Naive B cell (primary cell): ENCODE measurements at regions not wholly inside any gene's neighbourhood (a gene's known extent, or its start where the extent isn't known, plus 50 kb on each side); places are given as distances from the start of the nearest gene placed in this dataset.

ENCODE experiments used
- ATAC-seq, 2 donors: fragments of 150-1000 bp; cut with Tn5 transposase; 2 replicates each; pipeline ENCODE4 v1.10.0; 2021; ENCODE audit warnings: low read depth in 2 of 2, mild to moderate bottlenecking in 2 of 2, moderate library complexity in 2 of 2
- DNase-seq: peaks from one replicate; pipeline ENCODE4 v3.0.0; 2022
- H3K27ac Mint-ChIP-seq, 6 donors: one replicate each; pipeline ENCODE4 v1.8.0; 2020 to 2022; ENCODE audit warnings: mild to moderate bottlenecking in 6 of 6, mixed read lengths in 6 of 6, moderate library complexity in 5 of 6, inconsistent platforms in 2 of 6
- H3K27me3 Mint-ChIP-seq, 3 donors: one replicate each; pipeline ENCODE4 v1.8.0; 2021 to 2022; ENCODE audit warnings: mixed read lengths in 3 of 3, mild to moderate bottlenecking in 1 of 3
- H3K36me3 Mint-ChIP-seq, 2 donors: one replicate each; pipeline ENCODE4 v1.8.0; 2020 to 2022; ENCODE audit warnings: mixed read lengths in 2 of 2, inconsistent platforms in 1 of 2, mild to moderate bottlenecking in 1 of 2
- H3K4me1 Mint-ChIP-seq, 3 donors: one replicate each; pipeline ENCODE4 v1.8.0; 2020 to 2022; ENCODE audit warnings: mixed read lengths in 3 of 3, inconsistent platforms in 1 of 3, mild to moderate bottlenecking in 1 of 3, moderate library complexity in 1 of 3
- H3K4me3 Mint-ChIP-seq, 8 donors: one replicate each; pipeline ENCODE4 v1.8.0; 2020 to 2022; ENCODE audit warnings: mild to moderate bottlenecking in 8 of 8, mixed read lengths in 8 of 8, moderate library complexity in 8 of 8, inconsistent platforms in 2 of 8
- H3K9me3 Mint-ChIP-seq, 7 donors: one replicate each; pipeline ENCODE4 v1.8.0; 2020 to 2022; ENCODE audit warnings: mixed read lengths in 7 of 7, mild to moderate bottlenecking in 5 of 7, inconsistent platforms in 2 of 7, moderate library complexity in 1 of 7

GRCh38 chr3:159840703-159841299, 147.8 kb upstream of the IL12A start:
- Mint-ChIP-seq H3K27ac (no peak overlapping the region), H3K27me3 (peaks cover 12 to 28% (median 19%) of the 10 kb centered on the region in 3 donors), H3K9me3 (no peaks in the 10 kb centered on the region), H3K4me1 (peaks cover 4 to 21% (median 13%) of the 10 kb centered on the region in 3 donors), H3K36me3 (no peaks in the 10 kb centered on the region), H3K4me3 (peak overlapping the region in 4 of 8 donors; percentile 3 to 75 (median 62))
- ATAC-seq: no peak
- no peak for DNase-seq

GRCh38 chr3:159841766-159842165, 146.9 kb upstream of the IL12A start:
- Mint-ChIP-seq H3K36me3 (no peaks in the 10 kb centered on the region), H3K4me1 (peaks cover 4 to 21% (median 13%) of the 10 kb centered on the region in 3 donors), H3K27me3 (peaks cover 12 to 28% (median 19%) of the 10 kb centered on the region in 3 donors), H3K27ac (no peak overlapping the region), H3K9me3 (no peaks in the 10 kb centered on the region), H3K4me3 (no peak overlapping the region)
- ATAC-seq (no peak), DNase-seq (no peak)

GRCh38 chr3:159843840-159844730, 144.6 kb upstream of the IL12A start:
- ATAC-seq: no peak
- DNase-seq: no peak
- Mint-ChIP-seq H3K27ac (peak overlapping the region in 1 of 6 donors; percentile 84), H3K9me3 (no peaks in the 10 kb centered on the region), H3K4me3 (peak overlapping the region in 1 of 8 donors; percentile 34), H3K36me3 (no peaks in the 10 kb centered on the region), H3K27me3 (peaks cover 12 to 20% (median 19%) of the 10 kb centered on the region in 3 donors), H3K4me1 (peaks cover 4 to 21% (median 9%) of the 10 kb centered on the region in 3 donors)

GRCh38 chr3:159844801-159845261, 143.8 kb upstream of the IL12A start:
- H3K27ac Mint-ChIP-seq: peak overlapping the region in 1 of 6 donors; percentile 8
- ATAC-seq (no peak), DNase-seq (no peak)
- H3K9me3 Mint-ChIP-seq: peaks cover 0 to 4% (median 0%) of the 10 kb centered on the region in 7 donors
- H3K4me3 Mint-ChIP-seq: no peak overlapping the region
- peaks cover 12 to 20% (median 18%) of the 10 kb centered on the region in 3 donors for H3K27me3 Mint-ChIP-seq
- H3K36me3 Mint-ChIP-seq: no peaks in the 10 kb centered on the region
- peaks cover 4 to 17% (median 6%) of the 10 kb centered on the region in 3 donors for H3K4me1 Mint-ChIP-seq

- ATAC-seq: no peak
- no peak for DNase-seq
- H3K9me3 Mint-ChIP-seq: peaks cover 0 to 13% (median 4%) of the 10 kb centered on the region in 7 donors
Observed at GRCh38 chr3:159845737-159846136, 142.9 kb upstream of the IL12A start.

GRCh38 chr3:159846255-159846654, 142.4 kb upstream of the IL12A start:
- H3K27me3 Mint-ChIP-seq: peaks cover 6 to 20% (median 14%) of the 10 kb centered on the region in 3 donors
- DNase-seq: no peak
- H3K4me1 Mint-ChIP-seq: peaks cover 0 to 12% (median 1%) of the 10 kb centered on the region in 3 donors
- H3K4me3 Mint-ChIP-seq: no peak overlapping the region
- no peaks in the 10 kb centered on the region for H3K36me3 Mint-ChIP-seq
- H3K27ac Mint-ChIP-seq: no peak overlapping the region
- ATAC-seq: no peak
- H3K9me3 Mint-ChIP-seq: peaks cover 0 to 15% (median 4%) of the 10 kb centered on the region in 7 donors

More at GRCh38 chr3:159845737-159846136, 142.9 kb upstream of the IL12A start:
- H3K4me1 Mint-ChIP-seq: peaks cover 0 to 12% (median 1%) of the 10 kb centered on the region in 3 donors
- H3K27me3 Mint-ChIP-seq: peaks cover 11 to 20% (median 14%) of the 10 kb centered on the region in 3 donors
- H3K27ac Mint-ChIP-seq: no peak overlapping the region
- no peaks in the 10 kb centered on the region for H3K36me3 Mint-ChIP-seq
- H3K4me3 Mint-ChIP-seq: no peak overlapping the region

- H3K4me1 Mint-ChIP-seq: peaks cover 0 to 19% (median 6%) of the 10 kb centered on the region in 3 donors
- peaks cover 12 to 32% (median 20%) of the 10 kb centered on the region in 3 donors for H3K27me3 Mint-ChIP-seq
- H3K27ac Mint-ChIP-seq: no peak overlapping the region
- no peak overlapping the region for H3K4me3 Mint-ChIP-seq
- DNase-seq (no peak), ATAC-seq (no peak)
- peaks cover 0 to 15% (median 4%) of the 10 kb centered on the region in 7 donors for H3K9me3 Mint-ChIP-seq
- H3K36me3 Mint-ChIP-seq: no peaks in the 10 kb centered on the region
Observed at GRCh38 chr3:159848348-159849118, 140.1 kb upstream of the IL12A start.

GRCh38 chr3:159850481-159850880, 138.2 kb upstream of the IL12A start:
- H3K4me3 Mint-ChIP-seq: no peak overlapping the region
- H3K36me3 Mint-ChIP-seq: no peaks in the 10 kb centered on the region
- no peak for DNase-seq
- peaks cover 0 to 7% (median 4%) of the 10 kb centered on the region in 3 donors for H3K4me1 Mint-ChIP-seq
- peaks cover 7 to 20% (median 9%) of the 10 kb centered on the region in 3 donors for H3K27me3 Mint-ChIP-seq
- H3K9me3 Mint-ChIP-seq: peaks cover 0 to 15% (median 4%) of the 10 kb centered on the region in 7 donors
- no peak for ATAC-seq
- peak overlapping the region in 1 of 6 donors; percentile 51 for H3K27ac Mint-ChIP-seq

GRCh38 chr3:159852266-159852665, 136.4 kb upstream of the IL12A start:
- DNase-seq (no peak), ATAC-seq (no peak)
- H3K36me3 Mint-ChIP-seq: no peaks in the 10 kb centered on the region
- H3K4me3 Mint-ChIP-seq: no peak overlapping the region
- peaks cover 7 to 20% (median 14%) of the 10 kb centered on the region in 3 donors for H3K27me3 Mint-ChIP-seq
- no peak overlapping the region for H3K27ac Mint-ChIP-seq
- peaks cover 9 to 18% (median 14%) of the 10 kb centered on the region in 3 donors for H3K4me1 Mint-ChIP-seq
- H3K9me3 Mint-ChIP-seq: peaks cover 0 to 15% (median 4%) of the 10 kb centered on the region in 7 donors

- ATAC-seq: no peak
- peak overlapping the region in 1 of 8 donors; percentile 47 for H3K4me3 Mint-ChIP-seq
- H3K4me1 Mint-ChIP-seq: peaks cover 10 to 18% (median 17%) of the 10 kb centered on the region in 3 donors
- H3K27me3 Mint-ChIP-seq: peaks cover 7 to 20% (median 15%) of the 10 kb centered on the region in 3 donors
- H3K36me3 Mint-ChIP-seq: no peaks in the 10 kb centered on the region
- no peak for DNase-seq
- peak overlapping the region in 1 of 6 donors; percentile 31 for H3K27ac Mint-ChIP-seq
- peaks cover 0 to 15% (median 4%) of the 10 kb centered on the region in 7 donors for H3K9me3 Mint-ChIP-seq
Observed at GRCh38 chr3:159852821-159853505, 135.7 kb upstream of the IL12A start.

- Mint-ChIP-seq H3K4me3 (no peak overlapping the region), H3K36me3 (no peaks in the 10 kb centered on the region), H3K27me3 (peaks cover 7 to 20% (median 15%) of the 10 kb centered on the region in 3 donors), H3K4me1 (peaks cover 10 to 18% (median 17%) of the 10 kb centered on the region in 3 donors), H3K27ac (no peak overlapping the region), H3K9me3 (peaks cover 0 to 15% (median 4%) of the 10 kb centered on the region in 7 donors)
- no peak for ATAC-seq
- DNase-seq: no peak
Observed at GRCh38 chr3:159853506-159853864, 135.2 kb upstream of the IL12A start.

GRCh38 chr3:159854500-159855124, 134.0 kb upstream of the IL12A start:
- DNase-seq (no peak), ATAC-seq (no peak)
- H3K27ac Mint-ChIP-seq: no peak overlapping the region
- no peak overlapping the region for H3K4me3 Mint-ChIP-seq
- H3K9me3 Mint-ChIP-seq: peaks cover 0 to 14% (median 4%) of the 10 kb centered on the region in 7 donors
- peaks cover 10 to 20% (median 17%) of the 10 kb centered on the region in 3 donors for H3K4me1 Mint-ChIP-seq
- H3K36me3 Mint-ChIP-seq: no peaks in the 10 kb centered on the region
- H3K27me3 Mint-ChIP-seq: peaks cover 7 to 20% (median 15%) of the 10 kb centered on the region in 3 donors
